ENCODE measurements at regions not wholly inside any gene's neighbourhood (a gene's known extent, or its start where the extent isn't known, plus 50 kb on each side); places are given as distances from the start of the nearest gene placed in this dataset.
A peak's percentile ranks its signal among the peaks of the same experiment; 100 is the strongest.

- DNase-seq (ENCODE audit: low read depth in 2 of 3, low spot score in 2 of 3) = no peak
These were observed 246.2 kb downstream of the LRFN2 start for GRCh38 chr6:40340957-40341356.

DNA sequence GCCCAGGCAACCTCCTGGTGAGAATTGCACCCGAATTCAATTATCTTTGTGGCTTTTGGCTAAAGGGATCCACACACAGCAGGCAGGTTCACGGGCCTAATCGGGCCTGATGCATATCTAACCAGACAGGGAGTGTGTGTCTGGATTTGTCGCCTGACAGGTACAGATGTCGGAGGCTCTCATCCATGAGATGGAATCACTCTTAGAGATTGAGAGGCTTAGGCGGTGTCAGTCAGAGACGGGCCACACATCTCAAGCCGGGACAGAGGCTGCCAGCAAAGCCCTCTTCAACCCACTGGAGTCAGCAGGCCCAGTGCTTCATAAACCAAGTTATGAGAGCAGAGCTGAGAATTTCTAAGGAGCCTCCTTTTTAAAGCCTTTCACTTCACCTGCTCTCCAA, 247.0 kb downstream of the LRFN2 start:
- DNase-seq (ENCODE audit: low read depth in 2 of 3, low spot score in 2 of 3) = no peak

GRCh38 chr6:40338306-40338705, 248.9 kb downstream of the LRFN2 start:
- no peak for DNase-seq (ENCODE audit: low read depth in 2 of 3, low spot score in 2 of 3)

DNA sequence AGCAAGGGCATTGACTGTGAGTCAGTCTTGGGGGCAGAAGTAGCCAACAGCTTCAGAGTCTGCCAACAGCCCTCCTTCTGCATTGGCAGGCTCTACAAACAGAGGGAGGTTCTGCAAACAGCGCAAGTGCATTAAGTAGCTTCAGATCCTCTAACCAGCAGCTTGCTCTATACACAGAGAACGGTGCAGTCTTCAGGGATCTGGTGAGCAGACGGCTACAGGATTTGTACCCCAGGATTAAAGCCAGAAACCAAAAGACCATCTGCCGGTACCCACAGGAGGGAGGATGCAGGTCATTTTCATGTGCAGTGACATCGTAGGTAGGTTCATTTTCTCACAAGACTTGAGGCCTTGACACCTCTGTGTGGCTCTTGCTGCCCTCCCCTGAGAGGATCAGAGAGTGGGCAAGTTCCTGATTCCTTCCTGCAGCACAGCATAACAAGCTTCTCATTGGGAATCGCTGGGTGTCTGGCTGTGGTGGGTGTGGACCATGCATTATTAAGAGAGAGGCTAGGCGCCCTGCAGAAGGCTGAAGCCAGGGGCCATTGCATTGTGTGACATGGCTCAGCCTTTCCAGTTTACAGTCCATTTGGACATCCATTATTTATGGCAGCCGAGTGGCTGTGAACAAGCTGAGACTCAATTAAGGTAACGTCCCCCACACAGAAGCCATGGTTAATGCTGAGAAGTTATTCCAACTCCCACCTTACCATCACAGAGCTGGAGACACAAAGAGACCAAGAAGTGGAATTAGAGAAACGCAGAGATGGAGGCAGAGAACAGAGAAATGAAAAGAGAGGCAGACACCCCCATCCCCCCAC, 250.0 kb downstream of the LRFN2 start:
- DNase-seq (ENCODE audit: low read depth in 2 of 3, low spot score in 2 of 3) = no peak

DNA sequence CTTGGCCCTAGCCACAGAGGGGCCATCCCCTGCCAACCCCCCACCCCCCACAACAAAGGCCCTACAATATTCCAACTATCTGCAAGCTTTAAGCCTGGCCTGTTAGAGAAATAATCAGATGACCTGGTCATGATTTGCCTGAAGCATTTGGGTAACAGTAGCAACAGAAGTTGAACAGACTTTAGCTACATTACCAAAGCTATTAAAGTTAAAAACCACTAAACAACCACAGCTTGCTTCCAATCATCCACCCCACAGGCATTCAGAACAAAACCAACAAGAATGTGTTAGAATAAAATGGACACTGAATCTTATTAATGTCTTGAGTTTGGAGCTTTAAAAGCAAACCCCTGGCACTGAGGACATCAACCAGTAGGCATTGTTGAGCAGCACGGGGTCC, 250.9 kb downstream of the LRFN2 start:
- DNase-seq (ENCODE audit: low read depth in 2 of 3, low spot score in 2 of 3) = no peak

DNA sequence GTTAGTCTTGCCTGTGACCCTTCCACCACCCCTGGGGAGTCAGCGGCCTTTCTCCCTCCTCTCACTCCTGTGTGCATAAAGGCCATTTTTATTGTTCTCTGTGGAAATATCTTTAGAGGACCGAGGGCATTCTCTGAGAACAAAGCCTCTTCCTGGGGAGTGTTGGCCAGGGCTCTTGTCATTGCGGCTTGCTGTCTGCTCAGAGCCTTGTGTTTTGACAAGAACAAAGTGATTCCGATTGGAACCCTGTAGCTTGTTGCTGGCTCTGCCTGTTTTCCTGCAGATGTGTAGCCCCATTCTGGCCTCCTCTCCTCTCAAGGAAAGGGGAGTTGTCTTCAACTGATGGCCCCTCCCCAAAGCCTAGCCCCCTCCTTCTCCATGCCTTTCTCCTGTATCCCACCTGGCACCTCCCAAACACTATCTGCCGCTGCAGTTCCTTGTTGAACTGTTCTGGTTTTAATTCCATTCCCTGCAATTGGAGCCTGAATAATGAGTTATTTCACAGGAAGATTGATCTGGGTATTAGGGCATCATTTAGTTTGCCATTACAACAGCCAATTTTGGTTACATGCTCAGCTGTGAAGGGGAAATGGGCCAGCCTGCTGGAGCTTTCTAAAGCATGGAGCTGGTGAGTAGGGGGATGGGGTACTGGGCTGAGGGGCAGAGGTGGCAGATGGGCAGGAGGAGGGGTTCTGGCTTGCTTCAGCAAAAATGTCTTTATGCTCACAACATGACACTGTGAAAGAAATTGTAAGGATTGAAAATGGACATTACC, 252.5 kb downstream of the LRFN2 start:
- DNase-seq (ENCODE audit: low read depth in 2 of 3, low spot score in 2 of 3) = no peak

- DNase-seq (ENCODE audit: low read depth in 2 of 3, low spot score in 2 of 3) = no peak
These were observed 255.6 kb downstream of the LRFN2 start for GRCh38 chr6:40331545-40331944.

DNA sequence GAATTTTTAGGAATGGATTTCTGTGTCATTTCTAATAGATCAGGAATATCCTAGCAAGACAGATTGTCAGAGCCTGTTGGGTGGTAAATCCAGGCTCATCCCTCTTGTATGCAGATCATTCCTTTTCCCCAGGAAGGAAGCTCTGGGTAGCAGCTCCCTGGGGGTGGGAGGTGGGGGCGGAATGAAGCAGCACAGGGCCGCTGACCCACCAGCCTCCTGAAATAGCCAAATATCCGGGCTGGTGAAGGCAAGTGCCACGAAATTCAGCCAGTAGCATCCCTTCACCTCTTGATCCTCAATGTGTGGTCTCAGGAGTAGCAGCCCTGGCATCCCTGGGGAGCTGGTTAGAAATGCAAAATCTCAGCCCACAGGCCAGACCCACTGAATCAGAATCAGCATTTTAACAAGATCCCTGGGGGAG, 256.9 kb downstream of the LRFN2 start:
- DNase-seq (ENCODE audit: low read depth in 2 of 3, low spot score in 2 of 3) = no peak

DNA sequence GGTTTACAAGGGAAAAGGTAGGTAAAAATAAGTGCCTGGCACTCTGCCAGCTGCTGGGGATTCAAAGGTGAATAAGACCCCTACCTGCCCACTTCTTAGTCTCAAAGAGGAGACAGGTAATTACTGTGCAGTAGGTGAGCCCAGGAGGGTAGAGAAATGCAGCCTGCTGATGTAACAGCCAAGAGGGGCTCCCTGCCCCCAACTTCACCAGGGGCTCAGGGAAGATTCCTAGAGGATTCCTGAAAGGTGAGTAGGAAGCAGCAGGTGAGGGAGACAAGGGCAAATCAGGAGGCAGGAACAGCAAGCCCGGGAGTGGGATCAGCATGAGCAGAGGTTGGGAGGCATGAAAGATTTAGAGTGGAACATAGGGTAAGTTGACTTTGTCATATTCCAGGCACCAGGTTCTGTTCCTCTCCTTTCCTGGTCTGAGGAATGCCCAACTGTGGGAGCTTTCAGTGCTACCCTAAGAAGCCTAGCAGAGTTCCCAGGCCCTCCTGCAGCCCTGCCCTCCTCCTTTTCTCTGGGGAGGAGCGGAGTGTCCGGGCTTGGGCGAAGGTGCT, 258.1 kb downstream of the LRFN2 start:
- DNase-seq (ENCODE audit: low read depth in 2 of 3, low spot score in 2 of 3) = no peak

DNA sequence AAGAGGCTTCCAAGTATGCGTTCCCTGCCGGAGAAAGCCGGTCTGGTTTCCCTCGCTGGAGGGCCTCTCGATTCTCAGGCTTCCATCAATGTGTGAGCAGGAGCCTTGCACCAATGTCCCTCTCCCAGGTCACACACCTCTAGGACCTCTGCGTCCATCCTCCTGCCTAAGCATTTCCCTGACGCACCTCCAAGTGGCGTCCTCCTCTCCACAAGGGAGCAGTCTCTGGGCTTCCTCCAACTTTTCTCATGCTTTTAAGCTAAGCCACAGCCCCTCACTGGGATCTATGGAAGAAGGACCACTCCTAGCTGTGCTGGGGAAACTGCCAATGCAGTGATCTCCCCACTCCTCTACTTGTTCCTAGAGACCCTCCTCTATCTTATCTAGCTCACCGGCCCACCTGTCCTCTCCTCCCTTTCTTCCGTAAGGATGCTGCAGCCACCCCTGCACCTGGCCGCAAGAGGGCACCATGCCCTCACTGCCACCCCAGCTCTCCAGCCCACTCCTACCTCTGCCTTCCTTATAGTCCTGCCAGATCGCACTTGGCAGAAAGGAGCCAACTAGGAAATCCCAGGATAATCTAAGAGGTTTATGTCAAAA, 258.7 kb downstream of the LRFN2 start:
- DNase-seq (ENCODE audit: low read depth in 2 of 3, low spot score in 2 of 3) = peak in 2 of 3 donors; percentile 15 to 31

- no peak for DNase-seq (ENCODE audit: low read depth in 2 of 3, low spot score in 2 of 3)
These were observed 260.3 kb downstream of the LRFN2 start for GRCh38 chr6:40326714-40327421.

DNA sequence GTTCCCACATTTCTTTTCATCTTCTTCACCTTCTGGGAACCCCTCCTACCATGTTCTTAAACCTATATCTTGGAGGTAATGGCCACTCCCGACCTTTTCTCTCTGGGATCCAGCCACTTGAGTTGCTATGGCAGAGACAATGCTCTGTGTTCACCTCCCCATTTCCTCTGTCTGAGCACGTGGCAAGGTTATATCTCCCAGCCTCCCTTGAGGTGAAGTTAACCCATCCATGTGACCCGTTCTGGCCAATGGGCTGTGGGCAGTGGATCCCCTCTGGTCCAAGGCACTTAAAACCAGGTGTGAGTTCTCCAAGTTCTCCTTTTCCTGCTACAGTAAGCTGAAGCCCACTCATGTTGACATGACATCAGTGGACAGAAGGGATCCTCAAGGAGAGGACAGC, 261.4 kb downstream of the LRFN2 start:
- no peak for DNase-seq (ENCODE audit: low read depth in 2 of 3, low spot score in 2 of 3)

GRCh38 chr6:40325041-40325440, 262.1 kb downstream of the LRFN2 start:
- no peak for DNase-seq (ENCODE audit: low read depth in 2 of 3, low spot score in 2 of 3)

DNA sequence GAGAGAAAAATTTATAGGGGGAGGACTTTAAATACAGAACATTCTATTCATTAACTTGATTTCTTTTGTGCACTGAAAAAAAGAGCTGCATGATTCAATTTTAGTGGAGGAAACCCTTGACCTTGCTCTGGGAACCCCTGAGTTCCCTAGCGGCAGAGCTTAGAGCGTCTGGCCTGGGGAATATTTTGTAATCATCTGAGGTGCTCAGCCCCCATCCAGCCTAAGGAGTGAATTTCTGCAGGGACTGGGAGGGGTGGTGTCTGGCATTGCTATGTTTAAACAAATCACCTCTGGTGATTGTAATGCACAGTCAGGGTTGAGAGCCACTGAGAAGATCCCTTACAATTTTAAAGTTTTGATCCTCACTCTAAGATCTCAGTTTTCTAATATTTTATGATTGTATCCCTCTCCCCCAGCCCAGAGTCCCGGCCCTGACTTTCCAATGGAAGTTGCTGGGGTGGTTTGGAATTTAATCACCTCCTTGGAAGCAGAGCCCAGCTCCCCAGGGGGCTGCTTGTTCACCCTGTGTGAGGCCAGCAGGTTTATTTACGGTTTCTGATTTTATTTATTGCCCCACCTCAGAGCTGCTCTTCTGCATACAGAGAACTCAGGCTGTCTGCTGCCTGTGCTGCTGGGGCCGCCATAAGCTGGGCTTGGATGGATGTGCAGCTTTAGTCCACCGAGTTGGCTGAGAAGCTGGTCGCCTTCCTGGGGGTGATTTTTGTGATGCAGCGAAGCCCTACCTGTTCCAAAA, 263.1 kb downstream of the LRFN2 start:
- DNase-seq (ENCODE audit: low read depth in 2 of 3, low spot score in 2 of 3) = no peak

DNA sequence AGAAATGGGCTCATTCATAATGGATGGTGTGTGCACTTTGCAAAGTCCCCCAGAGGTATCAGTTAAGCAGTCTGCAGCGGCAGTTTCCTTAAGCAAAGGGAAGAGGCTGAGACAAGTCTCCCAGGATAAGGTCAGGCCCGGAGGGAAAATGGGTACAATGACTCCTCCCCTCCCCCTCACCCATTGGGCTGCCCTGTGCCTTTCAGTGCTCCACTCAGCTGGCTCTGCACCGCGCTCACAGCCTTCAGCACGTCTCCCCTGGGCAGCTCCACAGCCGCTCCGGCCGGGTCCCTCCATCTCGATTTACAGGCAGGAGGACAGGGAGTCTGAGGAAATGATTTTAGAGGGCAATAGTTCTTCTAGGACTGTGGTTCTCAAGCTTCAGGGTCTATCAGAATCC, 264.8 kb downstream of the LRFN2 start:
- no peak for DNase-seq (ENCODE audit: low read depth in 2 of 3, low spot score in 2 of 3)

GRCh38 chr6:40321616-40322015, 265.5 kb downstream of the LRFN2 start:
- DNase-seq (ENCODE audit: low read depth in 2 of 3, low spot score in 2 of 3) = no peak

DNA sequence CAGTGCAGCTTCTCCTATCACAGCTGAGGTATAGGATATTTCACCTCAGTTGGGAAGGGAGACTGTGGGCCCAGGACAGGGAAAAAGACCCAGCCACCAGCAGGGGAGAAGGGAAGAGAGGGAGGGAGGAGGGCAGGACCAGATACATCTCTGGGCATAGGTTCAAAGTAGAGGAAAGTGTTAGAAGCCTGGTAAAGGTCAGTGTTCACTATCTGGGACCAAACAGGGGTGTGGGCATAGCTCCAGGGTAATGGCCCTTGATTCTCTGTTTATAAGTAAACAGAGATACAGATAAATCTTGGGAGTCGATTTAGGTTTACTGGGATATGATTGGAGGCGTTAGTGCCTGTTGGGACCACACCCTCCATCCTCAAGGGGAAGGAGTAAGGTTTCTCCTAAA, 266.2 kb downstream of the LRFN2 start:
- DNase-seq (ENCODE audit: low read depth in 2 of 3, low spot score in 2 of 3) = no peak

- DNase-seq (ENCODE audit: low read depth in 2 of 3, low spot score in 2 of 3) = no peak
These were observed 266.7 kb downstream of the LRFN2 start for GRCh38 chr6:40320441-40320840.

DNA sequence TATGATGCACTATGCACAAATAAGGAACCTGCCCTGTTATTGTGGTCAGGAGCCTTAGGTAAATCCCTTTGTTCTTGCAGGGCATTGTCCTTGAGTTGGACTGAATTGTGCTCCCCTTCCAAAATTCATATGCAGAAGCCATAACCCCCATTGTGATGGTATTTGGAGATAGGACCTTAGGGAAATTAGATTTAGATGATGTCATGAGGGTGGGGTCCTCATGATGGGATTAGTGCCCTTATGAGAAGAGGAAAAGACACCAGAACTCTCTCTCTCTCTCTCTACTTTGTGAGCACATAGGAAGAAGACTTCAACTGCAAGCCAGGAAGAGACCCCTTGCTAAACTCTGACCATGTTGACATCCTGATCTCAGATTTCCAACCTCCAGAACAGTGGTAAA, 268.0 kb downstream of the LRFN2 start:
- no peak for DNase-seq (ENCODE audit: low read depth in 2 of 3, low spot score in 2 of 3)

DNA sequence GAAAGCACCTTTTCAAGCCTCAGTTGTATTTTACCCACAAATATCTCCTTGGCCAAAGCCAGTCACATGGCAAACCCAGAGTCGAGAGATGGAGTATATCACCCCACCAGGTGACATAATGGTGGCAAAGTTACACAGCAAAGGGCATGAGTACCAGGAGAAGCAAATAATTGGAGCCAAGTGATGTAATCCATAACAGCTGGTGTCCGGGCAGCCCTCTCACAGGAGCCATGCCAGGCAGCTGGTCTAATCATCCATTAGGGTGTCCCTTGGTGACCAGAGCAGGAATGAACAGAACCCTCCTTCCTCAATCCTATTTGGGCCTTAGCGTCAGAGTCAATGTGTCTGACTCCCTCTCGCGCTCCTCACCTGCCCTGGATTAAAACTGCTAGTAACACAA, 272.1 kb downstream of the LRFN2 start:
- no peak for DNase-seq (ENCODE audit: low read depth in 2 of 3, low spot score in 2 of 3)
